GM13976 (cell line): ENCODE measurements at regions not wholly inside any gene's neighbourhood (a gene's known extent, or its start where the extent isn't known, plus 50 kb on each side); places are given as distances from the start of the nearest gene placed in this dataset.

Source experiments
- DNase-seq: peaks from one replicate; pipeline ENCODE4 v3.0.0; 2012; ENCODE audit warnings: low spot score
- in situ Hi-C: fragments of 300-500 bp; cut with MboI; formaldehyde crosslinking; loops from one replicate; pipeline ENCODE4 v1.12.0; 2022; ENCODE audit warnings: low sequenced_read_pairs, mixed read lengths, inconsistent platforms; ENCODE audit not compliant: unreplicated experiment
- TF ChIP-seq, protein P1 (sequence below): IDR thresholded peaks from 2 replicates; pipeline ENCODE4 v1.5.1; 2012; ENCODE audit warnings: borderline replicate concordance, mild to moderate bottlenecking; ENCODE audit not compliant: insufficient read depth; ENCODE audit errors: extremely low read depth, missing control alignments, control extremely low read depth

- TF ChIP-seq, protein P1, sequence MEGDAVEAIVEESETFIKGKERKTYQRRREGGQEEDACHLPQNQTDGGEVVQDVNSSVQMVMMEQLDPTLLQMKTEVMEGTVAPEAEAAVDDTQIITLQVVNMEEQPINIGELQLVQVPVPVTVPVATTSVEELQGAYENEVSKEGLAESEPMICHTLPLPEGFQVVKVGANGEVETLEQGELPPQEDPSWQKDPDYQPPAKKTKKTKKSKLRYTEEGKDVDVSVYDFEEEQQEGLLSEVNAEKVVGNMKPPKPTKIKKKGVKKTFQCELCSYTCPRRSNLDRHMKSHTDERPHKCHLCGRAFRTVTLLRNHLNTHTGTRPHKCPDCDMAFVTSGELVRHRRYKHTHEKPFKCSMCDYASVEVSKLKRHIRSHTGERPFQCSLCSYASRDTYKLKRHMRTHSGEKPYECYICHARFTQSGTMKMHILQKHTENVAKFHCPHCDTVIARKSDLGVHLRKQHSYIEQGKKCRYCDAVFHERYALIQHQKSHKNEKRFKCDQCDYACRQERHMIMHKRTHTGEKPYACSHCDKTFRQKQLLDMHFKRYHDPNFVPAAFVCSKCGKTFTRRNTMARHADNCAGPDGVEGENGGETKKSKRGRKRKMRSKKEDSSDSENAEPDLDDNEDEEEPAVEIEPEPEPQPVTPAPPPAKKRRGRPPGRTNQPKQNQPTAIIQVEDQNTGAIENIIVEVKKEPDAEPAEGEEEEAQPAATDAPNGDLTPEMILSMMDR, result no peak
- no peak for DNase-seq
- in situ Hi-C loops, result no loop called here
These were observed 226.1 kb upstream of the SEMA3D start for GRCh38 chr7:85412912-85413311.

DNA sequence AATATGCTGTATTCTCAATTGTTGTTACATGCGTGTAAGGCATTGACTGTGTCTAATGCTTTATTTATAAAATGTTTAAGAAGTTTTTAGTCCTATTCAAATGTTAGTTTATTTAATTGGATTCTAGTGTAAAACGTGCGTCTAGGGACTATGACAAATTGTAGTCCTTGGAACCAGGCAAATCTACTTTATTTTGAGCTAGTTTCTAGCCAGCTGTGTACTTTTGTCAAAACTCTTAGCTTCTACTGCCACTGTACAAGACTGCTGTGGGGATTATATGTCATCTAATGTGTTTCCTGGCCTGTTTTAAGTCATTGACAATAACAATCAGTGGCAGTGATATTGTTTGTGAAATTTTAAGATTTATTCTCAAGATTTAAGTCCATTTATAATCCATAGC, 220.5 kb upstream of the SEMA3D start:
- DNase-seq, result no peak
- TF ChIP-seq, protein P1, result no peak
- in situ Hi-C loops, result no loop called here

GRCh38 chr7:85405016-85405902, 218.4 kb upstream of the SEMA3D start:
- in situ Hi-C loops, result no loop called here
- DNase-seq, result no peak
- TF ChIP-seq, protein P1, result no peak

GRCh38 chr7:85396676-85397075, 209.8 kb upstream of the SEMA3D start:
- in situ Hi-C loops, result no loop called here
- TF ChIP-seq, protein P1, result no peak
- DNase-seq, result no peak

DNA sequence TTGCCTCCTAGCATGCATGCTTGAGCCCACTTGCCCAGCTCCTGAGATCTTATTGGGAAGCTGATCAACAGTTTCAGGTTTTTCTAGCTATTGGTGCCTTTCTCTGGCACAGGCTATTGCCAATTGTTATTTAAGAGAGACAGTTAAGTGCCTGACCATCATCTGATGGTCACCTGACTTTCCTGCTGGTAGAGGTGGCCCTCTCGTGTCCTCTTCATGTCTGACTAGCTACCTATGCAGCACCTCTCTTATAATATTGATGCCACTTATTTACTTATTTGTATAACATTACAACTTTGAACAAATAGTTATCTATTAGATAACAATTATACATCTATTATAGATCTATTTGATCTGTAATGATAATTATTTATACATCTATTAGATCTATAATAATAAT, 205.9 kb upstream of the SEMA3D start:
- no peak for DNase-seq
- in situ Hi-C loops, result no loop called here
- TF ChIP-seq, protein P1, result no peak

- DNase-seq, result no peak
- in situ Hi-C loops, result no loop called here
- TF ChIP-seq, protein P1, result no peak
These were observed 205.5 kb upstream of the SEMA3D start for GRCh38 chr7:85392326-85392725.

GRCh38 chr7:85386460-85386859, 199.6 kb upstream of the SEMA3D start:
- no peak for DNase-seq
- TF ChIP-seq, protein P1, result no peak
- in situ Hi-C loops, result no loop called here
